ENCODE measurements at regions not wholly inside any gene's neighbourhood (a gene's known extent, or its start where the extent isn't known, plus 50 kb on each side); places are given as distances from the start of the nearest gene placed in this dataset.

- ATAC-seq (no peak), DNase-seq (ENCODE audit: low read depth, low spot score) (no peak), FAIRE-seq (no peak)
- Histone ChIP-seq H3K27ac (ENCODE audit: control insufficient read depth, insufficient read depth) (no peak overlapping the region), H3K4me3 (no peak overlapping the region), H3K79me2 (ENCODE audit: control insufficient read depth, insufficient read depth, low read length) (no peaks in the 10 kb centered on the region), H3K36me3 (ENCODE audit: control insufficient read depth in 2 of 2, insufficient read depth in 2 of 2, low read length in 1 of 2) (no peaks in the 10 kb centered on the region), H3K27me3 (replicated peaks in 1 of 2; ENCODE audit: control insufficient read depth in 2 of 2, insufficient read depth in 2 of 2, low read length in 1 of 2) (no peaks in the 10 kb centered on the region), H3K9ac (ENCODE audit: control insufficient read depth, insufficient read depth, low read length) (no peak overlapping the region), H3K9me3 (replicated peaks; ENCODE audit: control insufficient read depth, insufficient read depth, low read length) (no peaks in the 10 kb centered on the region), H3K4me2 (ENCODE audit: control insufficient read depth, insufficient read depth) (no peak overlapping the region), H2AFZ (ENCODE audit: control insufficient read depth, low read depth, low read length) (no peak overlapping the region), H4K20me1 (ENCODE audit: control insufficient read depth, insufficient read depth) (no peaks in the 10 kb centered on the region), H3K4me1 (ENCODE audit: control insufficient read depth, insufficient read depth, low read length) (no peaks in the 10 kb centered on the region)
- RAD21 ChIA-PET (ENCODE audit: unreplicated experiment): no interaction called here
- intact Hi-C loops (cut with micrococcal nuclease; ENCODE audit: unreplicated experiment): no loop called here
- TF ChIP-seq POLR2AphosphoS2 (IDR thresholded peaks at IDR 0.05; ENCODE audit: low read depth, low read length): no peak
- TF ChIP-seq NFYA (IDR thresholded peaks at IDR 0.05; ENCODE audit: borderline replicate concordance, low read depth, low read length): no peak
- no peak for TF ChIP-seq ZNF24 (IDR thresholded peaks at IDR 0.05)
- no peak for TF ChIP-seq WRNIP1 (IDR thresholded peaks at IDR 0.05; ENCODE audit: borderline replicate concordance, low read depth, low read length)
- TF ChIP-seq MXI1 (IDR thresholded peaks at IDR 0.05; ENCODE audit: low read depth, low read length): no peak
- no peak for TF ChIP-seq SMAD1 (IDR thresholded peaks at IDR 0.05; ENCODE audit: low read depth, partially characterized antibody)
- TF ChIP-seq RFX5 (IDR thresholded peaks at IDR 0.05; ENCODE audit: low read depth, low read length): no peak
- TF ChIP-seq ZNF384 (IDR thresholded peaks at IDR 0.05; ENCODE audit: borderline replicate concordance, low read depth, low read length): no peak
- TF ChIP-seq HDAC6 (IDR thresholded peaks at IDR 0.05; ENCODE audit: unreplicated experiment): no peak
- no peak for TF ChIP-seq SMAD5 (IDR thresholded peaks at IDR 0.05; ENCODE audit: low read depth)
- no peak for TF ChIP-seq HDGF (IDR thresholded peaks at IDR 0.05)
- no peak for TF ChIP-seq RAD51 (IDR thresholded peaks at IDR 0.05)
- TF ChIP-seq IRF4 (IDR thresholded peaks at IDR 0.05; ENCODE audit: low read depth, low read length): no peak
- no peak for TF ChIP-seq SREBF1 (IDR thresholded peaks at IDR 0.05; ENCODE audit: low read length)
- TF ChIP-seq CHD4 (IDR thresholded peaks at IDR 0.05): no peak
- no peak for TF ChIP-seq NR2C2 (IDR thresholded peaks at IDR 0.05; ENCODE audit: borderline replicate concordance, control insufficient read depth, insufficient read length, low read depth)
- TF ChIP-seq RAD21 (IDR thresholded peaks at IDR 0.05; ENCODE audit: insufficient read depth, low read depth, low read length): no peak
- no peak for TF ChIP-seq SP1 (IDR thresholded peaks at IDR 0.05; ENCODE audit: low read depth, low read length)
- TF ChIP-seq MYB (IDR thresholded peaks at IDR 0.05; ENCODE audit: borderline replicate concordance, low read depth, low read length): no peak
- no peak for TF ChIP-seq ETV6 (conservative IDR thresholded peaks at IDR 0.05 in 1 of 2, IDR thresholded peaks at IDR 0.05 in 1 of 2; ENCODE audit: borderline replicate concordance in 1 of 2, low read depth in 1 of 2)
- CTCF ChIA-PET: no interaction called here
- 5% methylated on average over 4 of the region's 4 CpGs for WGBS (ENCODE audit: insufficient coverage, insufficient replicate concordance, low lambda C conversion rate, missing lambda C conversion rate)
- no TSS peak for BruUV-seq (replicated peaks)
- in situ Hi-C loops (cut with MboI): no loop called here
- SMC1A ChIA-PET (ENCODE audit: uncharacterized antibody, unreplicated experiment): no interaction called here
- POLR2A ChIA-PET: no interaction called here
These were observed 271.0 kb downstream of the GFRA1 start for GRCh38 chr10:116001976-116002375.

Data from GM12878 (cell line).